OCI-LY1 (cell line): ENCODE measurements at regions not wholly inside any gene's neighbourhood (a gene's known extent, or its start where the extent isn't known, plus 50 kb on each side); places are given as distances from the start of the nearest gene placed in this dataset.

Source experiments
- H2AFZ ChIP-seq: fragments of 200-600 bp; sonication (generic), shearing (Covaris generic); 2 replicates; pipeline ENCODE4 v1.6.0; 2014; ENCODE audit warnings: antibody characterized with exemption, mild to moderate bottlenecking, low read length
- H3F3A ChIP-seq: fragments of 200-600 bp; sonication (generic), shearing (Covaris generic); 2 replicates; pipeline ENCODE4 v1.6.0; 2014; ENCODE audit warnings: mild to moderate bottlenecking, antibody characterized with exemption, low read length, moderate library complexity; ENCODE audit not compliant: insufficient read depth
- H3K27ac ChIP-seq: fragments of 200-600 bp; sonication (generic); 2 replicates; pipeline ENCODE4 v1.5.1; 2014; ENCODE audit warnings: low read length, mixed run types, mild to moderate bottlenecking, low read depth; ENCODE audit not compliant: poor library complexity, severe bottlenecking
- H3K27me3 ChIP-seq: fragments of 200-600 bp; sonication (generic); 2 replicates; pipeline ENCODE4 v1.6.0; 2014; ENCODE audit warnings: antibody characterized with exemption, mild to moderate bottlenecking, low read length, moderate library complexity; ENCODE audit not compliant: insufficient read depth
- H3K36me3 ChIP-seq: fragments of 200-600 bp; sonication (generic); 2 replicates; pipeline ENCODE4 v1.6.1; 2014; ENCODE audit warnings: mild to moderate bottlenecking, antibody characterized with exemption, low read length, moderate library complexity, mixed read lengths; ENCODE audit not compliant: insufficient read depth
- H3K4me1 ChIP-seq: fragments of 200-600 bp; sonication (generic); 2 replicates; pipeline ENCODE4 v1.5.1; 2014; ENCODE audit warnings: mild to moderate bottlenecking, low read length, moderate library complexity; ENCODE audit not compliant: insufficient read depth, severe bottlenecking
- H3K4me2 ChIP-seq: fragments of 200-600 bp; sonication (generic), shearing (Covaris generic); 2 replicates; pipeline ENCODE4 v1.6.1; 2014; ENCODE audit warnings: low read length
- H3K4me3 ChIP-seq: fragments of 200-600 bp; sonication (generic); 2 replicates; pipeline ENCODE4 v1.5.1; 2014; ENCODE audit warnings: low read length, low read depth, mild to moderate bottlenecking, mixed read lengths; ENCODE audit not compliant: poor library complexity, severe bottlenecking
- H3K79me2 ChIP-seq: fragments of 200-600 bp; shearing (Covaris generic); 2 replicates; pipeline ENCODE4 v1.6.1; 2016; ENCODE audit warnings: mixed run types, low read length, mixed read lengths; ENCODE audit not compliant: insufficient read depth
- H3K9ac ChIP-seq: fragments of 200-600 bp; sonication (generic), shearing (Covaris generic); 2 replicates; pipeline ENCODE4 v1.6.1; 2014; ENCODE audit warnings: mild to moderate bottlenecking, low read length, mixed read lengths
- H3K9me2 ChIP-seq: fragments of 200-600 bp; sonication (generic), shearing (Covaris generic); 2 replicates; pipeline ENCODE4 v1.6.1; 2014; ENCODE audit warnings: low read depth, mild to moderate bottlenecking, low read length, mixed read lengths
- H3K9me3 ChIP-seq: fragments of 200-600 bp; shearing (Covaris generic); 2 replicates; pipeline ENCODE4 v1.6.1; 2014; ENCODE audit warnings: low read length, mixed read lengths
- H4K20me1 ChIP-seq: fragments of 200-600 bp; sonication (generic), shearing (Covaris generic); 2 replicates; pipeline ENCODE4 v1.6.0; 2016; ENCODE audit warnings: mild to moderate bottlenecking, low read length; ENCODE audit not compliant: insufficient read depth
- EZH2 ChIP-seq: fragments of 200-600 bp; sonication (generic), shearing (Covaris generic); IDR thresholded peaks from 2 replicates; pipeline ENCODE4 v1.8.0; 2017; ENCODE audit warnings: borderline replicate concordance, mixed run types, mild to moderate bottlenecking, antibody characterized with exemption, low read length, moderate library complexity, mixed read lengths
- TF ChIP-seq, protein P1 (sequence below): fragments of 200-600 bp; sonication (generic), shearing (Covaris generic); IDR thresholded peaks from 2 replicates; pipeline ENCODE4 v1.5.1; 2017; ENCODE audit warnings: mild to moderate bottlenecking, antibody characterized with exemption, low read length, moderate library complexity, mixed read lengths

DNA sequence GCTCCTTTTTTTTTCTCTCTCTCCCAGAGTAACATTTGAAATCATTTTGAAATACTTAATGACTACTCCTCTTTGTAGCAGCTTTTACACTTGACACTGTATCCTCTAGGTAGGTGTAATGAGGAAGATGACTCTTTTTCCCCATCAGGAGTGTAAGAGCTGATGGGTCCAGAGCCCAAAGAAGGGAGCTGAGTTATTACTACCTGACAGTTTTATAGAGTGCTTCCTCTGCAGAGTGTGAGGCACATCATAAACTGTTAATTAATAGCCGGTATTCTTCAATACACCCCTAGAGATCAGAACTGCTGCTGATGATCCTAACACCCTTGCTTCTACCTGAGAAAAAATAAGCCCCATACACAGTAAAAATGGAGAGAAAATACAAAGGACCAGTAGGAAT lies 279.8 kb upstream of the SEMA3A start:
- H2AFZ ChIP-seq, result no peak overlapping the region
- H3K27me3 ChIP-seq, result no peaks in the 10 kb centered on the region
- H3K9ac ChIP-seq, result no peak overlapping the region
- no peak for TF ChIP-seq EZH2
- TF ChIP-seq, protein P1, sequence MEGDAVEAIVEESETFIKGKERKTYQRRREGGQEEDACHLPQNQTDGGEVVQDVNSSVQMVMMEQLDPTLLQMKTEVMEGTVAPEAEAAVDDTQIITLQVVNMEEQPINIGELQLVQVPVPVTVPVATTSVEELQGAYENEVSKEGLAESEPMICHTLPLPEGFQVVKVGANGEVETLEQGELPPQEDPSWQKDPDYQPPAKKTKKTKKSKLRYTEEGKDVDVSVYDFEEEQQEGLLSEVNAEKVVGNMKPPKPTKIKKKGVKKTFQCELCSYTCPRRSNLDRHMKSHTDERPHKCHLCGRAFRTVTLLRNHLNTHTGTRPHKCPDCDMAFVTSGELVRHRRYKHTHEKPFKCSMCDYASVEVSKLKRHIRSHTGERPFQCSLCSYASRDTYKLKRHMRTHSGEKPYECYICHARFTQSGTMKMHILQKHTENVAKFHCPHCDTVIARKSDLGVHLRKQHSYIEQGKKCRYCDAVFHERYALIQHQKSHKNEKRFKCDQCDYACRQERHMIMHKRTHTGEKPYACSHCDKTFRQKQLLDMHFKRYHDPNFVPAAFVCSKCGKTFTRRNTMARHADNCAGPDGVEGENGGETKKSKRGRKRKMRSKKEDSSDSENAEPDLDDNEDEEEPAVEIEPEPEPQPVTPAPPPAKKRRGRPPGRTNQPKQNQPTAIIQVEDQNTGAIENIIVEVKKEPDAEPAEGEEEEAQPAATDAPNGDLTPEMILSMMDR, result no peak
- H3K9me2 ChIP-seq, result no peaks in the 10 kb centered on the region
- H3K4me3 ChIP-seq, result no peak overlapping the region
- H3F3A ChIP-seq, result no peaks in the 10 kb centered on the region
- no peak overlapping the region for H3K27ac ChIP-seq
- H3K9me3 ChIP-seq, result no peaks in the 10 kb centered on the region
- no peaks in the 10 kb centered on the region for H3K79me2 ChIP-seq
- no peaks in the 10 kb centered on the region for H3K4me1 ChIP-seq
- no peaks in the 10 kb centered on the region for H3K36me3 ChIP-seq
- H4K20me1 ChIP-seq, result no peaks in the 10 kb centered on the region
- no peak overlapping the region for H3K4me2 ChIP-seq

DNA sequence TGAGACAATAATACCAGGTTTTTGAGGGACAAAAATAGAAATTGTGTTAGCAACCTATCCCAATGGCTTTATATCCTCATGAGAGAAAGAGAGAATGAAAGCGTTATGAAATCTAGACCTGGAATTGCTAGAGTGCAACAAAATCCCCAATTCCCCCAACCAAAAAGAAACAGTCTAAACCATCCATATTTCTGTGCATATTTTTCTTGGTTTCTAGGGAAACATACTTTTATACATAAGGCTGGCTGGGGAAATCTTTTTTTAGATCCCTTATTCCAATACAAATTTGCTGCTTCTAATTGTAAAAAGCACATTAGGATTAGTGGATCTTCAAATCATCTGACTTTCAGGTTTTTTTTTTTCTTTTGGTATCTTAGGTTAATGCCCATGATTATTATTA lies 277.0 kb upstream of the SEMA3A start:
- H4K20me1 ChIP-seq, result no peaks in the 10 kb centered on the region
- no peak overlapping the region for H3K4me3 ChIP-seq
- H3K9me3 ChIP-seq, result no peaks in the 10 kb centered on the region
- no peaks in the 10 kb centered on the region for H3K27me3 ChIP-seq
- no peaks in the 10 kb centered on the region for H3F3A ChIP-seq
- H3K9me2 ChIP-seq, result no peaks in the 10 kb centered on the region
- no peak overlapping the region for H2AFZ ChIP-seq
- H3K9ac ChIP-seq, result no peak overlapping the region
- H3K4me2 ChIP-seq, result no peak overlapping the region
- TF ChIP-seq, protein P1, result no peak
- TF ChIP-seq EZH2, result no peak
- H3K4me1 ChIP-seq, result no peaks in the 10 kb centered on the region
- no peaks in the 10 kb centered on the region for H3K36me3 ChIP-seq
- H3K79me2 ChIP-seq, result no peaks in the 10 kb centered on the region
- no peak overlapping the region for H3K27ac ChIP-seq

DNA sequence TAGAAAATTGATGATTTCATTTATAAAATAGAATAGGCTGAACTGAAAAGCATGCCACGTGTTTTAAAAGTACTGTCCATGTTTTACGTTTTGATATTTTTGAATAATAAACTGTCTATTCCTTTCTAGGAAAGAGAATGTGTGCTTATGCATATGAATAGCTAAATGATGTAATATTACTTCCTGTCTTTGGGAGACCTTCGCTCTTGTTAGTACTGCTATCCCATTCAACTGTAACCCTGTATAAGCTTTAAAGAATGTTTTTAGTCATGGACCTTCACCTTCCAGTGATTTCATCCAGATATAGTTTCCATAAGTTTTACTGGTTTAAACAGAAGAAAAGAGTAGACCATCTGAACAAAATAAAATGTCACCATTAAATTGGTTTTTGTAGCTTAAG lies 274.4 kb upstream of the SEMA3A start:
- Histone ChIP-seq H3K4me1 (no peaks in the 10 kb centered on the region), H3F3A (no peaks in the 10 kb centered on the region), H2AFZ (no peak overlapping the region), H3K4me2 (no peak overlapping the region), H3K9me3 (no peaks in the 10 kb centered on the region), H4K20me1 (no peaks in the 10 kb centered on the region), H3K9ac (no peak overlapping the region), H3K36me3 (no peaks in the 10 kb centered on the region), H3K79me2 (no peaks in the 10 kb centered on the region), H3K4me3 (no peak overlapping the region), H3K27ac (no peak overlapping the region), H3K9me2 (no peaks in the 10 kb centered on the region), H3K27me3 (no peaks in the 10 kb centered on the region)
- TF ChIP-seq EZH2, result no peak
- TF ChIP-seq, protein P1, result no peak
